Lower leg skin (tissue), 3 donors: ENCODE measurements at regions not wholly inside any gene's neighbourhood (a gene's known extent, or its start where the extent isn't known, plus 50 kb on each side); places are given as distances from the start of the nearest gene placed in this dataset.

ENCODE experiments used
- CTCF ChIP-seq, 3 donors: fragments of 450-650 bp; IDR thresholded peaks; one replicate each; pipeline ENCODE4 v1.5.1; 2016; ENCODE audit warnings: antibody characterized with exemption in 3 of 3, mild to moderate bottlenecking in 3 of 3, moderate library complexity in 2 of 3
- POLR2A ChIP-seq, 2 donors: fragments of 450-650 bp; IDR thresholded peaks; one replicate each; pipeline ENCODE4 v1.6.1; 2016 to 2017; ENCODE audit warnings: antibody characterized with exemption in 2 of 2, mild to moderate bottlenecking in 1 of 2, moderate library complexity in 1 of 2

GRCh38 chr11:45551191-45551713, 114.2 kb downstream of the CHST1 start:
- TF ChIP-seq CTCF (IDR thresholded peaks at IDR 0.05) (no peak), POLR2A (IDR thresholded peaks at IDR 0.05) (no peak)
